ENCODE measurements at regions not wholly inside any gene's neighbourhood (a gene's known extent, or its start where the extent isn't known, plus 50 kb on each side); places are given as distances from the start of the nearest gene placed in this dataset.

- no peak for TF ChIP-seq CTCF (IDR thresholded peaks at IDR 0.05)
- TF ChIP-seq EP300 (IDR thresholded peaks at IDR 0.05): no peak
- TF ChIP-seq POLR2A (IDR thresholded peaks at IDR 0.05): no peak
- no peak for TF ChIP-seq POLR2AphosphoS5 (IDR thresholded peaks at IDR 0.05)
Observed at GRCh38 chr3:22885039-22885438, 318.1 kb upstream of the UBE2E2 start.

Data from gastroesophageal sphincter (tissue), 3 donors.